DND-41 (cell line): ENCODE measurements at regions not wholly inside any gene's neighbourhood (a gene's known extent, or its start where the extent isn't known, plus 50 kb on each side); places are given as distances from the start of the nearest gene placed in this dataset.

ENCODE experiments used
- ATAC-seq: fragments of 200-7000 bp; cut with Tn5 transposase; 3 replicates; pipeline ENCODE4 v1.9.1; 2021; ENCODE audit warnings: low read depth; ENCODE audit not compliant: insufficient read depth
- DNase-seq: peaks from one replicate; pipeline ENCODE4 v3.0.0-alpha.2; 2020
- H2AFZ ChIP-seq: 2 replicates; pipeline ENCODE4 v1.6.0; 2012; ENCODE audit warnings: low read depth, low read length
- H3K27ac ChIP-seq: 2 replicates; pipeline ENCODE4 v1.5.1; 2012; ENCODE audit warnings: low read length, inconsistent platforms
- H3K27me3 ChIP-seq: fragments of 200-600 bp; sonication (generic); 2 replicates; pipeline ENCODE4 v1.6.0; 2012; ENCODE audit warnings: low read length, mild to moderate bottlenecking, inconsistent platforms; ENCODE audit not compliant: insufficient read depth, poor library complexity
- H3K36me3 ChIP-seq: 2 replicates; pipeline ENCODE4 v1.5.1; 2012; ENCODE audit warnings: low read length, inconsistent platforms; ENCODE audit not compliant: insufficient read depth
- H3K4me1 ChIP-seq: 2 replicates; pipeline ENCODE4 v1.5.1; 2012; ENCODE audit warnings: mild to moderate bottlenecking, low read length; ENCODE audit not compliant: insufficient read depth
- H3K4me2 ChIP-seq: 2 replicates; pipeline ENCODE4 v1.6.0; 2012; ENCODE audit warnings: mild to moderate bottlenecking, moderate library complexity, low read length, inconsistent platforms; ENCODE audit not compliant: insufficient read depth
- H3K4me3 ChIP-seq, 2 experiments: fragments of 200-600 bp in 1 of 2; shearing (Covaris generic) in 1 of 2; 2 replicates each; pipeline ENCODE4 v1.5.1; 2012 to 2016; ENCODE audit warnings: inconsistent platforms in 2 of 2, low read length in 2 of 2, mild to moderate bottlenecking in 2 of 2, low read depth in 1 of 2, moderate library complexity in 1 of 2
- H3K79me2 ChIP-seq: 2 replicates; pipeline ENCODE4 v1.6.0; 2012; ENCODE audit warnings: low read length, inconsistent platforms; ENCODE audit not compliant: insufficient read depth
- H3K9ac ChIP-seq: 2 replicates; pipeline ENCODE4 v1.6.0; 2012; ENCODE audit warnings: low read depth, mild to moderate bottlenecking, inconsistent platforms, low read length, moderate library complexity
- H3K9me3 ChIP-seq: 2 replicates; pipeline ENCODE4 v1.5.1; 2012; ENCODE audit warnings: low read length, moderate library complexity, mild to moderate bottlenecking, inconsistent platforms; ENCODE audit not compliant: insufficient read depth, severe bottlenecking
- H4K20me1 ChIP-seq: 2 replicates; pipeline ENCODE4 v1.6.0; 2012; ENCODE audit warnings: low read length; ENCODE audit not compliant: insufficient read depth
- EZH2 ChIP-seq: IDR thresholded peaks from 3 replicates; pipeline ENCODE4 v1.6.1; 2012; ENCODE audit warnings: borderline replicate concordance, low read depth, mild to moderate bottlenecking, moderate library complexity, low read length, inconsistent platforms; ENCODE audit not compliant: severe bottlenecking
- TF ChIP-seq, protein P1 (sequence below): IDR thresholded peaks from 2 replicates; pipeline ENCODE4 v1.5.1; 2012; ENCODE audit warnings: borderline replicate concordance, low read length, moderate library complexity, mild to moderate bottlenecking; ENCODE audit not compliant: poor library complexity, severe bottlenecking; ENCODE audit errors: extremely low read depth

DNA sequence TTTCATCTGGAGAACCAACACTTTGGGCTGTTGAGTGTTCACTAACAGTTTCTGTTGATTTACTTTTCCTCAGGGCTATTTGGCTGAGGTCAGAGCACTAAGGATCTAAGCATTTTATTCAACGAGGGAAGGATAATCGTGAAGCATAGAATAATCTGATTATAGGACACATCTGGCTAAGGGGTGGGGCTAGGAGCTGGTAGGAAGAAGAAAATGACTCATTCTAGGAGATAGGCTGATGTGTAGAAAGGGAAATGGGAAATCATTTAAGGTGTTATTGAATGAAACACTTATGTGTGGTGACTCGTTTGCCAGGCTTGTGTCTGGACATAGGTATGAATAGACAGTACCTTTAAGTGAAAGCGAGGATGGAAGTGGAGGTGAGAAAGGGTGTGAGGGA is 167.2 kb downstream of the ETNK1 start:
- Histone ChIP-seq H3K9ac (no peak overlapping the region), H3K27ac (no peak overlapping the region), H3K36me3 (no peaks in the 10 kb centered on the region), H3K4me1 (no peaks in the 10 kb centered on the region), H4K20me1 (no peaks in the 10 kb centered on the region), H3K79me2 (no peaks in the 10 kb centered on the region), H2AFZ (no peak overlapping the region), H3K4me3 (no peak overlapping the region), H3K4me2 (no peak overlapping the region), H3K27me3 (no peaks in the 10 kb centered on the region), H3K9me3 (no peaks in the 10 kb centered on the region)
- DNase-seq (no peak), ATAC-seq (no peak)
- no peak for TF ChIP-seq EZH2
- TF ChIP-seq, protein P1, sequence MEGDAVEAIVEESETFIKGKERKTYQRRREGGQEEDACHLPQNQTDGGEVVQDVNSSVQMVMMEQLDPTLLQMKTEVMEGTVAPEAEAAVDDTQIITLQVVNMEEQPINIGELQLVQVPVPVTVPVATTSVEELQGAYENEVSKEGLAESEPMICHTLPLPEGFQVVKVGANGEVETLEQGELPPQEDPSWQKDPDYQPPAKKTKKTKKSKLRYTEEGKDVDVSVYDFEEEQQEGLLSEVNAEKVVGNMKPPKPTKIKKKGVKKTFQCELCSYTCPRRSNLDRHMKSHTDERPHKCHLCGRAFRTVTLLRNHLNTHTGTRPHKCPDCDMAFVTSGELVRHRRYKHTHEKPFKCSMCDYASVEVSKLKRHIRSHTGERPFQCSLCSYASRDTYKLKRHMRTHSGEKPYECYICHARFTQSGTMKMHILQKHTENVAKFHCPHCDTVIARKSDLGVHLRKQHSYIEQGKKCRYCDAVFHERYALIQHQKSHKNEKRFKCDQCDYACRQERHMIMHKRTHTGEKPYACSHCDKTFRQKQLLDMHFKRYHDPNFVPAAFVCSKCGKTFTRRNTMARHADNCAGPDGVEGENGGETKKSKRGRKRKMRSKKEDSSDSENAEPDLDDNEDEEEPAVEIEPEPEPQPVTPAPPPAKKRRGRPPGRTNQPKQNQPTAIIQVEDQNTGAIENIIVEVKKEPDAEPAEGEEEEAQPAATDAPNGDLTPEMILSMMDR, result no peak

DNA sequence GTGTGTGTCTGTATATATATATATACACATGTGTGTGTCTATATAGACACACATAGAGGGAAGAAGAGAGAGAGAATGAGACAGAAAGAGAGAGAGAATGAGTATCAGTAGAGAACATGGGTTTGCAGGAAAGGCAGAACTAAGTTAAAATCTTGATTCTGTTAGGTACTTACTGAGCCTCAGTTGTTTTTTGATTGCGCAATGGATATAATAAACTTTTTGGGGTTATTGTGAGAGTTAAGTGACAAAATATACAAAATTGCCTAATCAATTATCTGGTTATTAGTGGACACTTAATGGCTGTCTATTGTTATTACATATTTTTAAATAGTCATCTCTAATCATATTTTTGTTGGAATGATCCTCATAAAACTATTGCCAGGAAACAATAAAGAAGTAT is 169.0 kb downstream of the ETNK1 start:
- no peak overlapping the region for H3K9ac ChIP-seq
- H2AFZ ChIP-seq, result no peak overlapping the region
- no peak overlapping the region for H3K27ac ChIP-seq
- no peaks in the 10 kb centered on the region for H3K36me3 ChIP-seq
- H4K20me1 ChIP-seq, result no peaks in the 10 kb centered on the region
- no peak for TF ChIP-seq EZH2
- TF ChIP-seq, protein P1, result no peak
- DNase-seq (no peak), ATAC-seq (no peak)
- no peak overlapping the region for H3K4me2 ChIP-seq
- no peak overlapping the region for H3K4me3 ChIP-seq
- H3K27me3 ChIP-seq, result no peaks in the 10 kb centered on the region
- H3K4me1 ChIP-seq, result no peaks in the 10 kb centered on the region
- H3K79me2 ChIP-seq, result no peaks in the 10 kb centered on the region
- no peaks in the 10 kb centered on the region for H3K9me3 ChIP-seq

- Histone ChIP-seq H3K9ac (no peak overlapping the region), H3K36me3 (no peaks in the 10 kb centered on the region), H2AFZ (no peak overlapping the region), H4K20me1 (no peaks in the 10 kb centered on the region), H3K27ac (no peak overlapping the region), H3K9me3 (no peaks in the 10 kb centered on the region), H3K79me2 (no peaks in the 10 kb centered on the region), H3K4me3 (no peak overlapping the region), H3K4me2 (no peak overlapping the region), H3K4me1 (no peaks in the 10 kb centered on the region), H3K27me3 (no peaks in the 10 kb centered on the region)
- DNase-seq (no peak), ATAC-seq (no peak)
- TF ChIP-seq, protein P1, result no peak
- no peak for TF ChIP-seq EZH2
Measured at GRCh38 chr12:22796941-22797630, 172.1 kb downstream of the ETNK1 start.

- DNase-seq (no peak), ATAC-seq (no peak)
- no peak for TF ChIP-seq EZH2
- TF ChIP-seq, protein P1, result no peak
- no peak overlapping the region for H2AFZ ChIP-seq
- no peak overlapping the region for H3K4me3 ChIP-seq
- no peaks in the 10 kb centered on the region for H3K27me3 ChIP-seq
- no peak overlapping the region for H3K9ac ChIP-seq
- H3K4me2 ChIP-seq, result no peak overlapping the region
- H3K36me3 ChIP-seq, result no peaks in the 10 kb centered on the region
- no peaks in the 10 kb centered on the region for H3K9me3 ChIP-seq
- H3K4me1 ChIP-seq, result no peaks in the 10 kb centered on the region
- H3K27ac ChIP-seq, result no peak overlapping the region
- H4K20me1 ChIP-seq, result no peaks in the 10 kb centered on the region
- H3K79me2 ChIP-seq, result no peaks in the 10 kb centered on the region
Measured at GRCh38 chr12:22797701-22798100, 172.7 kb downstream of the ETNK1 start.
